PC-9 (cell line): ENCODE measurements at regions not wholly inside any gene's neighbourhood (a gene's known extent, or its start where the extent isn't known, plus 50 kb on each side); places are given as distances from the start of the nearest gene placed in this dataset.

Experiments used
- EZH2 ChIP-seq: fragments of 200-600 bp; sonication (generic); IDR thresholded peaks from 2 replicates; pipeline ENCODE4 v1.8.0; 2017; ENCODE audit warnings: antibody characterized with exemption, low read depth
- TF ChIP-seq, protein P1 (sequence below): fragments of 200-600 bp; sonication (generic); conservative IDR thresholded peaks from 2 replicates; pipeline ENCODE4 v1.6.1; 2017; ENCODE audit warnings: mixed run types, antibody characterized with exemption, mild to moderate bottlenecking, moderate library complexity

DNA sequence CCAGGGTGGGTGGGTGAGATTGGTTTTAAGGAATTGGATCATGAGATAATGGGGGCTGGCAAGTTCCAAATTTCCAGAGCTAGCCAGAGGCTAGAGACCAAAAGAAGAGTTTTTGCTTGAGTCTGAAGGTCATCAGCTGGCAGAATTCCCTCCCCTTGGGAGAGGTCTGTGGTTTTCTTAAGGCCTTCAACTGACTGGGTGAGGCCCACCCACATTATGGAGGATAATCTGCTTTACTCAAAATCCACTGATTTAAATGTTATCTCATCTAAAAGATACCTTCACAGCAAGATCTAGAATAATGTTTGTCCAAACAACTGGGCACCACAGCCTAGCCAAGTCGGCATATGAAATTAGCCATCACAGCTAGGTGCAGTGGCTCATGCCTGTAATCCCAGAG is 156.4 kb downstream of the URB2 start:
- TF ChIP-seq, protein P1, sequence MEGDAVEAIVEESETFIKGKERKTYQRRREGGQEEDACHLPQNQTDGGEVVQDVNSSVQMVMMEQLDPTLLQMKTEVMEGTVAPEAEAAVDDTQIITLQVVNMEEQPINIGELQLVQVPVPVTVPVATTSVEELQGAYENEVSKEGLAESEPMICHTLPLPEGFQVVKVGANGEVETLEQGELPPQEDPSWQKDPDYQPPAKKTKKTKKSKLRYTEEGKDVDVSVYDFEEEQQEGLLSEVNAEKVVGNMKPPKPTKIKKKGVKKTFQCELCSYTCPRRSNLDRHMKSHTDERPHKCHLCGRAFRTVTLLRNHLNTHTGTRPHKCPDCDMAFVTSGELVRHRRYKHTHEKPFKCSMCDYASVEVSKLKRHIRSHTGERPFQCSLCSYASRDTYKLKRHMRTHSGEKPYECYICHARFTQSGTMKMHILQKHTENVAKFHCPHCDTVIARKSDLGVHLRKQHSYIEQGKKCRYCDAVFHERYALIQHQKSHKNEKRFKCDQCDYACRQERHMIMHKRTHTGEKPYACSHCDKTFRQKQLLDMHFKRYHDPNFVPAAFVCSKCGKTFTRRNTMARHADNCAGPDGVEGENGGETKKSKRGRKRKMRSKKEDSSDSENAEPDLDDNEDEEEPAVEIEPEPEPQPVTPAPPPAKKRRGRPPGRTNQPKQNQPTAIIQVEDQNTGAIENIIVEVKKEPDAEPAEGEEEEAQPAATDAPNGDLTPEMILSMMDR = no peak
- no peak for TF ChIP-seq EZH2
